Medulla oblongata (tissue), 1 donor: ENCODE measurements at regions not wholly inside any gene's neighbourhood (a gene's known extent, or its start where the extent isn't known, plus 50 kb on each side); places are given as distances from the start of the nearest gene placed in this dataset.

Experiments
- DNase-seq: peaks from one replicate; pipeline ENCODE4 v3.0.0-alpha.2; 2015; ENCODE audit errors: extremely low spot score

DNA sequence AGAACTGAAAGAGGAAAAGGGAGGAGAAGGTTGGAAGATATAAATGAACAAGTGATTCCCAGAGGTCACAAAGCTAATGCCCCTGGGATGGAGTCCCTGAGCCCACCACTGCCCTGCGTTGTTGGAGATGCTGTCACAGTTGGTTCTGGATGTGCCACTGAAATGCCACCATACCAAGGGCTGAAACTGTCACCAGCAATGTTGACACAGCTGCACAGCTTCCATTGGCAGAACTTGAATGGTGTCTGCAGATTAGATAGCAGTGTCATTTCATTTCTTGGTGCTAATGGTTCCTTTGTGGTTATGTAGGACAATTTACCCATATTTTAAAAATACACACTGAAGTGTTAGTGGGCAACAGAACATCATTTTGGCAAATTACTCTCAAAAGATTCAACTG, 120.7 kb downstream of the TBXT start:
- no peak for DNase-seq

DNA sequence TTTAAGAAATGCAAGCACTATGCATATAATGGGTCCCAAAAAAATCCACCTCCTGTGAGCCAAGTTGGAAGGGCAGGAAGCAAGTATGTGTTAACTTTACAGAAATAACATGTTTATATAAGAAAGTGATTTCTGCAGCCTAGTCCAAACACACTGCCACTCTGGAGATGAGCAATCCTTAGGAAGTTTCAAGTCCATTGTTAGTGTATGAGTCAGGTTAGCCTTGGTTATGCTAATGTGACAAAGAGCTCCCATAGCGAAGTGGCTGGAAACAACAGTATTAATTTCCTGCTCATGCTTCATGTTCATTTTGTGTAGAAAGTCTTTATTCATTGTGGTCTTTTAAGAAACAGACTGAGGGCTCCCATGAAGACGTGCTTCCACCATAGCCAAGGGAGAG, 121.4 kb downstream of the TBXT start:
- DNase-seq = no peak

DNA sequence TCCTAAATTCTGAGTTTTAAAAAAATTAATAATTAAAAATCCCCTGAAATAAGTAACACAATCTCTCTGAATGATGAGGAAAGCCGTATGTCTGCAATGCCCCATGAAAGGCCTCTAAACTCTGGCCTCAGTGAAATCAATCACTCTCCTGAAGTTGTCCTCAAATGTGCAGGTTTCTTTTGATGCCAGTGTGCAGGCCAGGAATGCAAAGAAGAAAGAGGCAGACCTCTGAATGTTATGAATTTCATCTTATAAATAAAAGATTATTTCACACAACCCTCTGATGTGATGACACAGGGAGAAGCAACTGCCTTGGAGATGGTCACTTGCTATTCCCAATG, 121.8 kb downstream of the TBXT start:
- DNase-seq = no peak

DNA sequence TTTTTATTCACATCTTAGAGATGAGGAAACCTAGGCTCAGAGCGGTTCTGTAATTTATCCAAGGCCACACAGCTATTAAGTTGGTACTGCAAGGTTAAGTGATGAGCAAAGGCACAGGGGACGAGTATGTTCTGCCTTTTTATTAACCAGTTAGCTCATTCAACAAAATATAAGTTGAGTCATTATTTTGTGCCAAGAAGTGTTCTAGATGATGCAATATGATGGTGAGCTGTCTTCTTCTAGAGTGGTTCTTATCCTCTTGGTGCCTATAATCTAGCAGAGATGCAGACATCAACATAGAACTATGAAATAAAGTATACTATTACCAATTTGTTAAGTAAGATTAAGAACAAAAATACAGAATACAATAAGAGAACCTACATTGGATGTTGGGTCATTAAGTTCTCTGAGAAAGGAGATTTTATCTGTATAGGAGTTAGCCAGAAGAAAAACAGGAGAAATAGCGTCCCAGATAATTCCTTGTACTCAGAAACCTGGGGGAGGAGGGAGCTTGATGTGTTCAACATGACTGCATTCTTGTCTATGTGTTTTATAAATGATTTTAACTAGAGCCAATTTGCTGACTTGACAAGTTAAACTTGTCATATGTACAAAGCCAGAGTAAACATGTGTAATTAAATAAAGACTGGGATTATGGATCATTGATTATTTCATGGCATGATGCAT, 122.3 kb downstream of the TBXT start:
- no peak for DNase-seq

DNA sequence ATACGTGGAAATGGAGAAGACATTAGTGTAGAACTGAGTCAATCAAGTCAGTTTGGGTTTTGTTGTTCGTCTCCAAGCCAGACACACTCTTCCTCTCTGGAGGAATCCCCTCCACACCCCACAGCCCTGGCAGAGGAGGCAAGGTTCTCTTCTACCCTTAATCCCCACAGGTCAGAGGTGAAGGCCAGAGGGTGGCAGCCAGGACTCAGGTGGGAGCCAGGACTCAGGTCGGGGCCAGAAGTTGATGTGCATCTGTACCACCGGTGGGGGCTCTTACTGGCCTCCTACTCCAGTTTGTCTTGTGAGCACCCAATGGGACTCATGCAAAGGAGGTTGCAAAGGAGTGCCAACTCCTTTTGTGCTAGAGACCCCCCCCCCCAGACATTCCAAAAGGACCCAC, 126.4 kb downstream of the TBXT start:
- no peak for DNase-seq

DNA sequence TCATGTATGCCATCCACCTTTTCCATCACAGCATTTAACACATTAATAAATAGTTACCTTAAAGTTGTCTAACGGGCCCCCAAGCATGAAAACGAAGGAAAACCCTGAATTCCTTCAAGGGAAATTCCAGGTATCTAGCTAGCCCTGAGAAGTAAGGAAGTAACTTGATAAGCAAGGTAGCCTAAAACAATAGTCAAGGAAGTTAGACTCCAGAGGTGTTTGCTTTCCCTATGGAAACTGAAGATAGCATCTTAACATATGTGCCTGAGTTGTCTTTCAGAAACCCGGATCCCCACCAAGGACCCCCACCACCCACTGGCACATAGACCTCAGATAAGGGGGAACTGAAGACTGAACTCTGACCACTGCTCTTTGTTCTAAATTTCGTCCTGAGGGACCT, 127.4 kb downstream of the TBXT start:
- no peak for DNase-seq

DNA sequence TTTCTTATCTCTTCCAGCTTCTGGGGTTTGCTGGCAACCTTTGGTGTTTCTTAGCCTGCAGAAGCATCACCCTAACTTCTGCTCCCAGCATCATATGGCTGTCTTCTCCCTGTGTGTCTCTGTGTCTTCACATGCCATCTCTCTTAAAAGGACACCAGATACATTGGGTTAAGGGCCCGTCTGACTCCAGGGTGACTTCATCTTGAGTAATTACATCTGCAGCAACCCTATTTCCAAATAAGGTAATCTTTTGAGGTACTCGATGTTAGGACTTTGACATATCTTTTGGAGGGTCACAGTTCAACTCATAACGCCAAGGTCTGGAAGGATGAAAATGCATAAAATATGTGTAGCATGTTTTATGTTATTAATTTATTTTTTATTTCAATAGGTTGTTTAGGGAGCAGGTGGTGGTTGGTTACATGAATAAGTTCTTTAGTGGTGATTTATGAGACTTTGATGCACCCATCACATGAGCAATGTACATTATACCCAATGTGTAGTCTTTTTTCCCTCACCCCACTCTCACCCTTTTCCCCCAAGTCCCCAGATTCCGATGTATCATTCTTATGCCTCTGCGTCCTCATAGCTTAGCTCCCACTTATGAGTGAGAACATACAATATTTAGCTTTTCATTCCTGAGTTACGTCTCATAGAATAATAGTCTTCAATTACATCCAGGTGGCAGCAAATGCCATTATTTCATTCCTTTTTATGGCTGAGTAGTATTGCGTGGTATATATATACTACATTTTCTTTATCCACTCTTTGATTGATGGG, 131.1 kb downstream of the TBXT start:
- DNase-seq = no peak

DNA sequence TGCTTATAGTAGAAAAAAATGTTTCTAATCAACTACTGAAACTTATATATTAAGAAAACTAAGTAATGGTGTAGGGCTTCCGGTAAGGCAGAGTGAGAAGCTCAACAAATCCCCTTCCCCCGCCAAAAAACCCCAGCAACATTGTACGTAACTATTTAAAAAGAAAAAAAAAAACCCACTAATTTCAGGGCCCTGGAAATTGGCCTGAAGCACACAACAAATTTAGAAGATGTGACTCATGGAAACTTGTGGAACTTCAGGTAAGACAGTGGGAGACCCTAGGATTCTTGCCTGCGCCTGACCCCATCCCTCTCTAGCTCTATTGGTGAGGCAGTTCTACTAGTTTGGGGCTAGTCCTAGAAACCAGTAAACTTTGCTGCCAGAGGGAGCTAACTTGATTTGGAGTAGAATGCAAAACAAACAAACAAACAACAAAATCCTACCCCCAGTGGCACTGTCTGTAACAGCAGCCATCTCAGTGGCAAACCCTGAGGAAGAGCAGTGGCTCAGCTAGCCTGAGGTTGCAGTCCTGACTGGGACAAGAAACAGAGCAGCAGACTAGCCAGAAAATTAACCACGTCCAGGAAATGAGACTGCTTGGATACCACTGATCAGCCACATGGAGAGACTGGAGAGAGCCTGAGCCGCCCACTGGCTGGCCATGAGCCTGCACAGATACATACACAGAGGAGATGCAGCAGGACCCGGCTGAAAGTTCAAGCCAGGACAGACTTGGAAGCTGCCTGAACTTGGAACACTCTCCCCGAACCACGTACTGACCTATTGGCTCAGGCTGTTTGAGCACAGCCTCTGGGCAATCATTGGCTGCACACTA, 135.1 kb downstream of the TBXT start:
- DNase-seq = no peak

DNA sequence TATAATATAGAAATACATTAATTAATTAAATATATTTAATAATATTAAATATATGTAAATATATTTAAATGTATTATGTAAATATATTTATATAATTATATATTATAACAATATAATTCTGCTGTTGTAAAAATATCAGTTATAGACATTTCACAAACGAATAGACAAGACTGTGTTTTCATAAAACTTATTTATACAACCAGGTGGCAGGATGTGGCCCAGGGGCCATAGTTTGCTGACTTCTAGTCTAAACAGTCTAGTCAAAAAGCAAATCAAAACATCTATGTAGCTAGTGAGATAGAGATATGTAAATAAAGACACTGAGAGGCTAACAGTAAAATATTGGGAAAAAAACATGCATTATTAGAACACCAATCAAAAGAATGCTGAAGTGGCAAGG, 136.4 kb downstream of the TBXT start:
- DNase-seq = no peak

DNA sequence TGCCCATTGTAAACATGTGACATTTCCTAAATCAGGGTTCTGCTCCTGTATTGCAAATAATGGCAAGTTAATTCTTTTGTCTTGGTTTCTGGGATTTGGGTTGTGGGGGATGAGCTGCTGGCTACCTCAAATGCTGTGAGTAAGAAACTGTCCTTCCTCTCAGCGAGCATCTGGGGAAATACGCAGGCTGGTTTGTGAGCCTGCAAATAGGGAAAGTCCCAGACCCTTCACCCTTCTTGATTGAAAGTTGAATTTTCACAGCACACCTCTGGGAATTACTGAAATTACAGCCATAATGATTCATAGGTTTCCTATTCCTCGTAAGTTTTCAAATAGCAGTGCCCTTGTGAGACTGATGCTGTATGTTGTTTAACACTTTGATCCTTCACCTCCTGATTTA, 138.1 kb downstream of the TBXT start:
- no peak for DNase-seq

DNA sequence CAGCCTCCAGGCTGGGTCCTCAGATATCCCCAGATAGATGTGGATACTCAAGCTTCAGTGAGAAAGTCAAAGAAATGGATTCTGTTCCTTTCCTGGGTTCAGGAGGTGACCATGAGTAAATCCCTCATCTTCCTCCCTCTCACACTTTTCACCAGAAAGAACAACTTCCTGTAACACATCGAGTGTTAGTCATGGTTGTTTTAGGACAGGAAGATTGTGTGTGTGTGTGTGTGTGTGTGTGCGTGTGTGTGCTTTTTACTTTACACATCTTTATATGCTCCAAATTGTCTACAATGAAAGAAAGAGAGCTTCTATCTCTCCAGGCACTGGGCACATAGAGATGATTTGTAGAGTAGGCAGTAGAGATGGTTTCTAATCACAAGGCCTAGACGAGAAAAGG, 139.9 kb downstream of the TBXT start:
- no peak for DNase-seq

DNA sequence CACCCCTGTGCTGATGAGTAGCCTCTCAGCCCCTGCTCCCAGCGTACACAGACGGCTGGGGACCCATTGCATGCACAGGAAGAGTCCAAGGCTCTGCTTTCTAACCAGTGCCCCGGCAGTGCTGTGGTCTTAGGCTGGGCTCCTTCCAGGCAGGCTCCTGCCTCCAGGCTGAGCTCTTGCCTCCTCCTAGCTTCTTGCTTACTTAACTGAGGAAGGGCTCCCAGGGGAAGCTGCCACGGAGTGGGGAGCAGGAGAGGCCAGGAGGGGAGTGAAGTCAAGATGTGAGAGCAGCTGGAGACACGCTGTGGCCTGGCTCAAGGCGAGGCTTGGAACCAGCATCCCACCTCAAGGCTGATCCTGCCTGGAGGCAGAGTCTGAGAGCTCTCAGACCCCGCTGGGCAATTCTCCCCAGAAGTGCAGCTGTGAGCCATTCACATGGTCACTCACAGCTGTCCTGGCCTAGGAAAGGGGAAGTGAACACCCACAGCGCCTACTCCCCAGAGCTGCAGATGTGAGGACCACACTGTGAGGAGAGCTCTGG, 141.0 kb downstream of the TBXT start:
- no peak for DNase-seq

DNA sequence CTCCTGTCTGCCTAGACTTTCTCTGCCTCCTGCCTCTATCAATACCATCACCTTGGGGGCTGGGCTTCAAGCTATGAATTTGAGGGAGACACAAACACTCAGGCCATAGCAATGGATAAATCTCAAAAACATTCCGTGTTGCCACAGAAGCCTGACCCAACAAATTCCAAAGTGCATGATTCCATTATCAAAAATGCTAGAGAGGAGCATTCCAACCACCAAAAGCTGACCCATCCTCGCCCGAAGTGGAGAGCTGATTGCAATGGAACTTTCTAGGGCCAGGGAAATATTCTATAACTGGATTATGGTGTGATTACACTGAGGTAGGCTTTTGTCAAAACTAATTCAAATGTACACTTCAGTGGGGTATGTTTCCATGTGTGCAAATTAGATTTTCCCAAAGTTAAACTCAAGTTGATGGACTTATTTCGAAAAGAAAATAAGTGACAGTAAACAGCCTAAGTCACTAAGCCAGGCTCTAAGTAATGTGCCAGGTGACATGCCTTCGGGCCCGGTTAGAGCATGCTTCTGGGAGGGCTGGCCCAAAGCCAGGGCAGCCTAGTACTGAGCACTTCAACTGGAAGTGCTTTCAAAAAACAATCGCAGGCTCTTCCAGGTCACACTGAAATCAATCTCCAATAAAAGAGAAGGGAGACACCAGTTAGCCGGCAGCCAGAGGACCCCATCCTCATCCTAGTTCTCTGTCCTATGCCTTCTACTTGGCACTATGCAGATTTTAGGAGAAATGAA, 142.3 kb downstream of the TBXT start:
- no peak for DNase-seq

DNA sequence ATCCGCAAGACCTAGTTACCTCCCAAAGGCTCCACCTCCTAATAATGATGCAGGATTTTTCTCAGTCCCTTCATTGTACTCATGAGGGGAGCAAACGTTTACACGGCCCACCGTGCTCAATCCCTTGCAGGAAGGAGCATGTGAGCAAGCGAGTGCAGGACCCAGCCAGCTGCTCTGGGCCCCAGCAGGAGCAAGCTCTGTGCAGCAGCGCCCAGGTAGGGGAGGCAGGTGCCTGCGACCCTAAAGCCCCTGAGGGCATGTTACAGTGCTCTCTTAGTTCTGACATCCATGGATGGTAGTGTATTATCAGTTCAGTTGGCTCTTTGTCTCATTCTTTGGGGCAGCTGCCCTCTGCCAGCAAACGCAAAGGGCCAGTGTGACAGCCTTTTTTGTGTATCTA, 143.4 kb downstream of the TBXT start:
- DNase-seq = no peak

DNA sequence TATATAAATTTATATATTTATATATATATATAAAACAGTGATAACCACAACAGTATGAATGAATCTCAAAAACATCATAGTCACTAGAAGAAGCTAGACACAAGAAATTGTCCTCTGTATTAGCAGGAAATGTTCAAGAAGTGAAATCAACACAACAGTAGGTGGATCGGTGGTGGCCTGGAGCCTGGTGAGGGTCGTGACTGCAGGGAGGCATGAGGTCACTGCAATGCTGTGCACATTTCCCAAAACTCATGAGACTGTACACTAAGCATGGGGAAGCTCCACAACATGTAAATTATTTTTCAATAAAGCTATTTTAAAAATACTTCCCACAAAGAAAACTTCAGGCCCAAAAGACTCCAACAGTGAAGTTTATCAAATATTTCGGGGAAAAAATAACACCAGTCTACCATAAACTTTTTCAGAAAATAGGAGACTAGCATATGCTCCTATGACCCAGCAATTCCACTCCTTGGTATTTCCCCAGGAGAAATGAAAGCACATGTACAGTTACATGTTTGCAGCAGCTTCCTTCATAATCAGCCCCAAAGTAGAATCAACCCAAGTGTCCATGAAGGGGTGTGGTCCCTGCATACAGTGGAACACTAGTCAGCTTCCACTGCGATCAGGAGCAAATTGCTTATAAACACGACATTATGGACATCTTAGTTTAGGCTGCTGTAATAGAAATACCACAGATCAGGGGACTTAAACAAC, 144.2 kb downstream of the TBXT start:
- no peak for DNase-seq

DNA sequence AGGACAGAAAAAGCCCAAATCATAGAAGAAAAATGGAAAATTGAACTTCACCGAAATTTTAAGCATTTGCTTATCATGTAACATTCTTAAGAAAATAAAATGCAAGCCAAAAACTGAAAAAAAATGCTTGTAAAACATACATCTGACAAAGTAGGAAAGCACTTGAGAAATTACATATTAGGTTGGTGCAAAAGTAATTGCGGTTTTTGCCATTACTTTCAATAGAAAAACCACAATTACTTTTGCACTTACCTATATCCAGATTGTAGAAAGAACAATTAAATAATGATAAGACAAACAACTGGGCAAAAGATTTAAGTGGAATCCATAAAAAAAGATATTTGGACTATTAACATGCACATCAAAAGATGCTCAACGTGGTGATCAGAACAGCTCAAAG, 146.2 kb downstream of the TBXT start:
- no peak for DNase-seq

DNA sequence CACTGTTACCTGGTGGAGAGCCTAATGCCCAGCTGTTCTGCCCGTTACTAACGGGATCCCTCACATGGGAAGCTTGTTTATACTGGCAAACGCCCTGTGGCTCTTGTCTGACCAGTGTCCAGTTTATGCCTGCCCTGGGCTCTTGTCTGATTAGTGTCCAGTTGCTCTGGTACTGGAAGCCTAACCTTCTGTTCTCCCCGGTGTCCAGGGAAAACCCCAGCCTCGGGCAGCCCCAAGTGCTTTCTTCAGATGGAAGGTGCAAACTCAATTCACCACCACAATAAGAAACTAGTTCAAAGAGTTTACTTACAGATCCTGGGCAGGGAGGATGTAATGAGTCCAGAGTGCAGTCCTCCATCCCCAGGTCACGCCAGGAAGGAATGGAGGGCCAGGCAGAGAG, 148.4 kb downstream of the TBXT start:
- no peak for DNase-seq

DNA sequence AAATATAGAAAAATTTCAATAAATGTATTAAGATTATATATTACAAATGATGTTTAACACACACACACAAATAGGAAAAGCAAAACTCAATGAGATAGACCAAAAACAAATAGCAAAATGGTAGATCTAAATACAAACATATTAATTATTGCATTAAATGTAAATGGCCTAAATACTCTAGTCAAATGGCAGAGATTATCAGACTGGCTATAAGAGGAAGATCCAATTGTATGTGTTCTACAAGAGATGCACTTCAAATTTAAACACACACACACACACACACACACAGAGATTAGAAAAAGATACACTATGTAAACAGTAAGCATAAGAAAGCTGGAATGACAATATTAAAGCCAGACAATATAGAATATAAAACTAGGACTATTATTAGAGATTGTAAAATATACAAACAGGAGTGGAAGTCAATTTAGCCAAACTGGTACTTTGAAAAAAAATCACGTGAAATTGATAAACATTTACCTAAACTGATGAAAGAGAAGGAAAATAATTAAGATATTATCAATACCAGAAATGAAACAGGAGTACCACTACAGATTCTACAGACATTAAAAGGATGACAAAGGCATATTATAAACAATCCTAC, 150.5 kb downstream of the TBXT start:
- DNase-seq = no peak

DNA sequence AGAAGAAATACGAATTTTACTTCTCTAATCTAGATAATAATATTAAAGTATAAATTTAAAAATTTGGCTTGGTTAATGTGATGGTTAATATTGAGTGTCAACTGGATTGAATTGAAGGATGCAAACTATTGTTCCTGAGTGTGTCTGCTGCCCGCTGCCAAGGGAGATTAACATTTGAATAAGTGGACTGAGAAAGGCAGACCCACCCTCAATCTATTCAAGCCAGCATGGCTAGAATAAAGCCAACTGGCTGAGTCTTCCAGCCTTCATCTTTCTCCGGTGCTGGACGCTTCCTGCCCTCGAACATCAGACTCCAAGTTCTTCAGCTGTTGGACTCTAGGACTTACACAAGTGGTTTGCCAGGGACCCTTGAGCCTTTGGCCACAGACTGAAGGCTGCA, 152.7 kb downstream of the TBXT start:
- no peak for DNase-seq

DNA sequence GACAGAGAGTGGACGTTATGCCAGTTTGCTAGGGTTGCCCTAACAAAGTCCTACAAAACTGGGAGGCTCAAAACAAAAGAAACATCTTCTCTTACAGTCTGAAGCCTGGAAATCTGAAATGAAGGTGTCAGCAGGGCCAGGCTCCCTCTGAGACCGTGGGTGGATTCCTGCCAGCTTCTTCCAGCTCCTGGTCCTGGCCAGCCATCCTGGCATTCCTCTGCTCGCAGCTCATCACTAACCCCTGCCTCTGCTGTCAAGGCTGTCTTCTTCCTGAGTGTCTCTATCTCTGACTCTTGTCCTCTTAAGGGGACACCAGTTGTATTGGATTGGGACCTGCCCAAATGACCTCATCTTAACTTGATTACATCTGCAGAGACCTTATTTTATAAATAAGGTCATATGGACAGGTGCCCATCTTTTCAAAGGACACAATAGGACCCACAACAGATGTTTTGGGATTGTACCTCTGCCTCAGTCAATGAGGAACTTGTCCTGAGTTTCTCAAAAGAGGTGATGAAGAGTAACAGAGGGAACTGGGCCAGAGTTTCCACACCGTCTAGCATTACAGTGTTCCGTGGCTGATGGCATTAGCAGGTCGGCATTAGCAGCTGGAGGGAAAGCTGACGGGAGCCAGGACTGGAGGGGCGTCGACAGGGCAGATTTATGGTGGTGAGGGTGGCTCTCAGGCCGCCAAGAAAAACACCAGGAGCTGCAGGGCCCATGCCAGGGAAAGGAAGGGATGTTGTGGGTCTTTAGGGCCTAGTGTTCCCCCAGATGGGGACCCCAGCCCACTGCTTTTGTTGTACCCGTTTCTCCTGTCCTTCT, 157.3 kb downstream of the TBXT start:
- no peak for DNase-seq
